H1 (cell line): ENCODE measurements at regions not wholly inside any gene's neighbourhood (a gene's known extent, or its start where the extent isn't known, plus 50 kb on each side); places are given as distances from the start of the nearest gene placed in this dataset.

Experiments
- EP300 ChIP-seq, 2 experiments: IDR thresholded peaks; 1 replicate in 1 of 2; 2 replicates in 1 of 2; pipeline ENCODE4 v1.6.1; 2011 to 2012; ENCODE audit warnings: low read depth in 2 of 2, low read length in 2 of 2, mild to moderate bottlenecking in 2 of 2, borderline replicate concordance in 1 of 2, inconsistent platforms in 1 of 2, moderate library complexity in 1 of 2
- NRF1 ChIP-seq: IDR thresholded peaks from 2 replicates; pipeline ENCODE4 v1.6.1; 2011; ENCODE audit warnings: mild to moderate bottlenecking, low read depth, low read length, improper control_type of control experiment
- RAD21 ChIP-seq, 2 experiments: IDR thresholded peaks in 1 of 2; conservative IDR thresholded peaks in 1 of 2; 2 replicates each; pipeline ENCODE4 v1.6.1; 2011; ENCODE audit warnings: low read depth in 2 of 2, low read length in 2 of 2, improper control_type of control experiment in 1 of 2, inconsistent platforms in 1 of 2, mild to moderate bottlenecking in 1 of 2, moderate library complexity in 1 of 2
- SP1 ChIP-seq: IDR thresholded peaks from 2 replicates; pipeline ENCODE4 v1.6.1; 2011; ENCODE audit warnings: low read depth, low read length

DNA sequence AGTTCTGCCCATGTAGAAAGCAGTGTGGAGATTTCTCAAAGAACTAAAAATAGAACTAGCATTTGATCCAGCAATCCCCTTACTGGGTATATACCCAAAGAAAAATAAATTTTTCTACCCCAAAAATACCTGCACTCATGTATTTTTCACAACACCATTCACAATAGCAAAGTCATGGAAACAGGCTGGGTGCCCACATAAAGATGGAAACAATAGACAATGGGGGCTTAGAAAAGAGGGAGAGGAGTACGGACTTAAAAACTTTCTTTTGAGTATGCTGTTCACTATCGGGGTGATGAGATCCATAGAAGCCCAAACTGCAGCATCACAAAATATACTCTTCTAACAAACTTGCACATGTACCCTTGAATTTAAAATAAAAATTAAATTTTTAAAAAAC lies 345.1 kb upstream of the CCDC54 start:
- TF ChIP-seq NRF1 (no peak), SP1 (no peak), RAD21 (IDR thresholded peaks at IDR 0.05 in 1 of 2, conservative IDR thresholded peaks at IDR 0.05 in 1 of 2; ENCODE audit: low read depth in 2 of 2, low read length in 2 of 2) (no peak), EP300 (IDR thresholded peaks at IDR 0.05; ENCODE audit: borderline replicate concordance in 1 of 2, low read depth in 2 of 2, low read length in 2 of 2) (no peak)
